Nephron (organoid): ENCODE measurements at regions not wholly inside any gene's neighbourhood (a gene's known extent, or its start where the extent isn't known, plus 50 kb on each side); places are given as distances from the start of the nearest gene placed in this dataset.

Source experiments
- H3K27ac Mint-ChIP-seq, 3 experiments: 2 replicates each; pipeline ENCODE4 v1.8.0; 2020; ENCODE audit warnings: mixed read lengths in 3 of 3, mild to moderate bottlenecking in 2 of 3, moderate library complexity in 1 of 3
- H3K27me3 Mint-ChIP-seq: 2 replicates; pipeline ENCODE4 v1.8.0; 2021; ENCODE audit warnings: low read depth, mild to moderate bottlenecking, moderate library complexity, mixed read lengths
- H3K36me3 Mint-ChIP-seq: 2 replicates; pipeline ENCODE4 v1.8.0; 2020; ENCODE audit warnings: low read depth, mixed read lengths
- H3K4me1 Mint-ChIP-seq: 2 replicates; pipeline ENCODE4 v1.8.0; 2020; ENCODE audit warnings: mixed read lengths
- H3K4me3 Mint-ChIP-seq, 3 experiments: 2 replicates each; pipeline ENCODE4 v1.8.0; 2020; ENCODE audit warnings: mild to moderate bottlenecking in 3 of 3, mixed read lengths in 3 of 3, moderate library complexity in 2 of 3
- H3K9me3 Mint-ChIP-seq: 2 replicates; pipeline ENCODE4 v1.8.0; 2020; ENCODE audit warnings: mixed read lengths
- TF ChIP-seq, protein P1 (sequence below), 3 experiments: fragments of 200-600 bp; sonication (generic); IDR thresholded peaks; one replicate each; pipeline ENCODE4 v1.5.0; 2021; ENCODE audit warnings: antibody characterized with exemption in 3 of 3; ENCODE audit not compliant: unreplicated experiment in 3 of 3

DNA sequence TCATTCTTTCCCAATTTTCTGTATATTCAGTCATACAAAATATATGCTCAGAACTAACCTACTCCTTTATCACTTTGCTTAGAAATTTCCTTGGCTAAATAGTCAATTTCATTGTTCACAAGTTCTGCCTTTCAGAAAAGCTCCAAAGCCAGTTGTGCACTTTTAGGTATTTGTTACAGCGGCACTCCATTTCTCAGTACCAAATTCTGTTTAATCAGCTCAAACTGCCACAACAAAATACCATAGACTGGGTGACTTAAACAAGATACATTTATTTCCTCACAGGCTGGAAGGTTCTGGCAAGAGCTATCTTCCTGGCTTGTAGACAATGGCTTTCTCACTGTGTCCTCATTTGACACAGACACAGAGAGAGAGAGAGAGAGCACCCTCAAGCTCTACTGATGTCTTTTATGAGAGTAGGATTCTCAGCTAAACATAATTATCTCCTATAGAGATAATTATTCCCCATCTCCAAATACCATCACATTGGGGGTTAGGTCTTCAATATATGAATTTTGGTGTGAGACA lies 188.8 kb upstream of the FSTL5 start:
- H3K27ac Mint-ChIP-seq, result no peak overlapping the region
- H3K27me3 Mint-ChIP-seq, result no peaks in the 10 kb centered on the region
- no peaks in the 10 kb centered on the region for H3K4me1 Mint-ChIP-seq
- TF ChIP-seq, protein P1, sequence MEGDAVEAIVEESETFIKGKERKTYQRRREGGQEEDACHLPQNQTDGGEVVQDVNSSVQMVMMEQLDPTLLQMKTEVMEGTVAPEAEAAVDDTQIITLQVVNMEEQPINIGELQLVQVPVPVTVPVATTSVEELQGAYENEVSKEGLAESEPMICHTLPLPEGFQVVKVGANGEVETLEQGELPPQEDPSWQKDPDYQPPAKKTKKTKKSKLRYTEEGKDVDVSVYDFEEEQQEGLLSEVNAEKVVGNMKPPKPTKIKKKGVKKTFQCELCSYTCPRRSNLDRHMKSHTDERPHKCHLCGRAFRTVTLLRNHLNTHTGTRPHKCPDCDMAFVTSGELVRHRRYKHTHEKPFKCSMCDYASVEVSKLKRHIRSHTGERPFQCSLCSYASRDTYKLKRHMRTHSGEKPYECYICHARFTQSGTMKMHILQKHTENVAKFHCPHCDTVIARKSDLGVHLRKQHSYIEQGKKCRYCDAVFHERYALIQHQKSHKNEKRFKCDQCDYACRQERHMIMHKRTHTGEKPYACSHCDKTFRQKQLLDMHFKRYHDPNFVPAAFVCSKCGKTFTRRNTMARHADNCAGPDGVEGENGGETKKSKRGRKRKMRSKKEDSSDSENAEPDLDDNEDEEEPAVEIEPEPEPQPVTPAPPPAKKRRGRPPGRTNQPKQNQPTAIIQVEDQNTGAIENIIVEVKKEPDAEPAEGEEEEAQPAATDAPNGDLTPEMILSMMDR (IDR thresholded peaks at IDR 0.05; ENCODE audit: unreplicated experiment in 3 of 3), result no peak
- no peak overlapping the region for H3K4me3 Mint-ChIP-seq
- no peaks in the 10 kb centered on the region for H3K9me3 Mint-ChIP-seq
- H3K36me3 Mint-ChIP-seq, result no peaks in the 10 kb centered on the region

DNA sequence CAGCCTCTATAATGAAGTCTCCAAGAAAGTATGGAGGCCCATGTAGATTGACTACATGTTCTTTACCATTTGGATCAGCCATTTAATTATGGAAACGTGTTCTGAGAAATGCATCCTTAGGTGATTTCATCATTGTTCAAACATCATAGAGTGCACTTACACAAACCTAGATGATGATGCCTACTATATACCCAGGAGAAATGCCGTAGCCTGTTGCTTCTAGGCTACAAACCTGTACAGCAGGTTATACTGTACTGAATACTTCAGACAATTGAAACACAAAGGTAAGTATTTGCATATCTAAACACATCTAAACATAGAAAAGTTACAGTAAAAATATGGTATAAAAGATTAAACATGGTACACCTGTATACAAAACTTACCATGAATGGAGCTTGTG lies 186.5 kb upstream of the FSTL5 start:
- H3K27ac Mint-ChIP-seq, result no peak overlapping the region
- TF ChIP-seq, protein P1 (IDR thresholded peaks at IDR 0.05; ENCODE audit: unreplicated experiment in 3 of 3), result no peak

GRCh38 chr4:162349395-162349794 lies 185.6 kb upstream of the FSTL5 start:
- no peak overlapping the region for H3K27ac Mint-ChIP-seq
- no peaks in the 10 kb centered on the region for H3K27me3 Mint-ChIP-seq
- TF ChIP-seq, protein P1 (IDR thresholded peaks at IDR 0.05; ENCODE audit: unreplicated experiment in 3 of 3), result no peak
- H3K4me1 Mint-ChIP-seq, result no peaks in the 10 kb centered on the region
- no peaks in the 10 kb centered on the region for H3K9me3 Mint-ChIP-seq
- no peak overlapping the region for H3K4me3 Mint-ChIP-seq
- H3K36me3 Mint-ChIP-seq, result no peaks in the 10 kb centered on the region

More for the DNA sequence above, 186.5 kb upstream of the FSTL5 start:
- Mint-ChIP-seq H3K4me1 (no peaks in the 10 kb centered on the region), H3K9me3 (no peaks in the 10 kb centered on the region), H3K27me3 (no peaks in the 10 kb centered on the region), H3K36me3 (no peaks in the 10 kb centered on the region), H3K4me3 (no peak overlapping the region)

- Mint-ChIP-seq H3K27ac (no peak overlapping the region), H3K27me3 (no peaks in the 10 kb centered on the region), H3K9me3 (no peaks in the 10 kb centered on the region), H3K36me3 (no peaks in the 10 kb centered on the region), H3K4me1 (no peaks in the 10 kb centered on the region), H3K4me3 (no peak overlapping the region)
- TF ChIP-seq, protein P1 (IDR thresholded peaks at IDR 0.05; ENCODE audit: unreplicated experiment in 3 of 3), result no peak
These were observed 184.0 kb upstream of the FSTL5 start for GRCh38 chr4:162347842-162348213.

- Mint-ChIP-seq H3K36me3 (no peaks in the 10 kb centered on the region), H3K27ac (no peak overlapping the region), H3K9me3 (no peaks in the 10 kb centered on the region), H3K4me3 (no peak overlapping the region), H3K27me3 (no peaks in the 10 kb centered on the region), H3K4me1 (no peaks in the 10 kb centered on the region)
- TF ChIP-seq, protein P1 (IDR thresholded peaks at IDR 0.05; ENCODE audit: unreplicated experiment in 3 of 3), result no peak
These were observed 183.5 kb upstream of the FSTL5 start for GRCh38 chr4:162347156-162347841.

- no peaks in the 10 kb centered on the region for H3K4me1 Mint-ChIP-seq
- TF ChIP-seq, protein P1 (IDR thresholded peaks at IDR 0.05; ENCODE audit: unreplicated experiment in 3 of 3), result no peak
- H3K36me3 Mint-ChIP-seq, result no peaks in the 10 kb centered on the region
- no peak overlapping the region for H3K4me3 Mint-ChIP-seq
- no peak overlapping the region for H3K27ac Mint-ChIP-seq
- H3K9me3 Mint-ChIP-seq, result no peaks in the 10 kb centered on the region
- H3K27me3 Mint-ChIP-seq, result no peaks in the 10 kb centered on the region
These were observed 180.2 kb upstream of the FSTL5 start for GRCh38 chr4:162343967-162344366.
